ENCODE measurements at regions not wholly inside any gene's neighbourhood (a gene's known extent, or its start where the extent isn't known, plus 50 kb on each side); places are given as distances from the start of the nearest gene placed in this dataset.

DNA sequence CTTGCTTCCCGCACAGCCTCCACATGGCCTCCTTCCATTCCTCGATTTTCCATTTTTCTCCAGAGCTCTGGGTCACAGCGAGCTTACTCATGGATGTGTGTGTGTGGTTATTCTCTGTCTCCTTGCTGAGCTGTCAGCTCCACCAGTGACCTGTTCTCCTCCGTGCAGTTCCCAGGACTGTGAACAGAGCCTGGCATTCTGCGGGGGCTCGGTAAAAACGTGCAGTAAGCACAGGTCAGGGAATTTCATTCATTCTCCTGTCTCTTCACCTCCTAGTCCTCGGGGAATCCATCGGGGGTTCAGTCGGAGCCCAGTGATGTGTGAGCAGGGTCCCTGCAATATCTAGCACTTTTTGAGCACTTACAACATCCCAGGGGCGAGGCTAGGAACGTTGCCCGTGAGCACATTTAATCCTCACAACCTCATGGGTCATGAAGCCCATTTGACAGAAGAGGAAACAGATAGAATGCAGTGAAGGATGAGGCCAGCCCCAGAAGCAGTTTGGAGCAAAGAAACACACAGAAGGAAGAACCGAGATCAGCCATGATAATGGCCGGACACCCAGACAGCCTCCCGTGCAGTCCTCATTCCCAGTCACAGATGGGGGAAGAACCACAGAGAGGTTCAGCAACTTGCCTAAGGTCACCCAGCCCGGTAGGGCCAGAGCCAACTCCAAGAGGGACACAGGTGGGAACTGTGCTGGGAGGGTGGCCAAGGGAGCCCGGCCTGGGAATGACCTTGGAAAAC is 183.2 kb upstream of the GSE1 start:
- no peak for DNase-seq

DNA sequence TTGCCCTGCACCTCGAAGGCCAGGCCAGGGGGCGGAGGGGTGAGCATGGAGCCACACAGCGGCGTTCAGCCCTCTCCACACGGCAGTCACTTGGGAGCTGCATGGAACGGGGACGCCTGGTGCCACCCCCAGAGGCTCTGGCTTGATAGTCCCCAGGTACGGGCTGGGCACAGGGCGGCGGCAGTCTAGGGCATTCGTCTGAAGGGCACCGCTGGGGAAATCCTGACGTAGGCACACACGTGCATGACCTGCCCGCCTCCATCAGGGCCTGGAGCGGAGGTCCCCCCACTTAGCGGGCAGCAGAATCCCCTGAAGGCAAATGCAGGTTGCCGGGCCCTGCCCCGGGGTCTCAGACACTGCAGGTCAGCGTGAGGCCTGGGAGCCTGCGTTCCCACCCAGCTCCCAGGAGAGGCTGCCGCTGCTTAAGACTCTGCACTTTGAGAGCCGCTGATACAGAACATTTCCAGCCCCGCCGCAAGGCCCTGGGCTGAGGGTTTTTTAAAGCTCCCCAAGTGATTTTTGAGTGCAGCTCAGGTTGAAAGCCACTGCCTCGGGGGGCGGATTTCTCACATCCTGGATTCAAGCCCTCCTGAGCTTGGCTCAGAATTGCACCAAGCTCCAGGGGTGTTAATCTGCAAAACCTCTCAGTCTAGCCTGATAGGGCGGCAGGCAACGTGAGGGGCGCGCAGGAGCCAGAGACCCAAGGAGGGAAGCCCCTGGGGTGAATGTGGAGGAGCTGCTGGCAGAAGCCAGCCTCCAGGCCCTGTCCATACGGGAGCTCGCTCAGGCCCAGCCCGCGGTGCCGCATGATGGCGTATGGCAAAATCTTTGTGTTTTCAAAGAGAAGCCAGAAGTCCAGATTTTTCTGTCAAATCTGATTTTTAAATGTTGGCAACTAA is 182.3 kb upstream of the GSE1 start:
- no peak for DNase-seq

DNA sequence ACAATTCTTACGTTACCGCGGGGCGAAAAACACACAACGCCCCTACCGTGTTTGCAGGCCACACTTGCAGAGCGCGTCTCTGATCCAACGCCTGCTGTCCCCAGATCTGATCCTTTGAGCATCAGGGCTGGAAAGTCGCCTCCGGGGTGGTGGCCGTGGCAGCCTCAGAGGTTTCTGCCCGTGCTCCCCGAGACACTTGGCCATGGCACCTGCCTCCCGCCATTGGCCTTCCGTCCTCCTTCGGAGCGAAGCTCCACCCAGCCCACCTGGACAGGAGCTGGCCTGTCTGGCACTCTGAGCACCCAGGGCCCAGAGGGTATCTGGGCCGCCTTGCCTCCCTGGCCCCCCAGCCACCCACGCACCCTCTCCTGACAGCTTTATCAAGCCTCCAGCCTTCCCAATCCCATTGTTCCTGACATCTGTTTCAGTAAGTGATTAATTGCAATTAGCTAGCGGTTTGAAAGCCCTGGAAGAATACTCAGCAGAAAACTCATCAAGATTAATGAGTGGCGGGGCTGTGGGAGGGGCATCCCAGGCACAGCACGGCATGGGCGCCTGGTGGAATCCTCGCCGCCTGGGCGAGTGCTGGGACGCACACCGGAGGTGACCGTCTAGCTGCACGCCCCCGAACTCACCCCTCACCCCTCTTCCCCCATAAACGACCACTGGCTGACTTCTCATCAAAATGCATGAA is 181.5 kb upstream of the GSE1 start:
- DNase-seq, result peak; percentile 41

DNA sequence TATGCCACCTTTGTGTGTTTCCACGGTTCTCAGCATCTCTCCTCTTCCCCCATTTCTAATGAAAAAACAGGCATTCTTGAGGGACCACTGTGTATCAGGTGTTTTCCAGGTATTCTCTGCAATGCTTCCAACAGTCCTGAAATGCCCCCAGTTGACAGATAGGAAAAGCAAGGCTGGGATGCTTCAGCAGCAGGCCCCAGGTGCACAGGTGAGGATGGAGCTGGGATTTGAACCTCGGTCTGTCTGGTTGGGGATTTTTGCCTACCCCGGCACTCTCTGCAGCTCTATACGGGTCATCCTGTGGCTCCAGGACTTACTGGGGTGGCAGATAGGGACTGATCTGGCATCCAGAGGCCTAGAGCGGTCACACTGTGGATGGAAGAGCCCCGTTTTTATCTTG is 180.5 kb upstream of the GSE1 start:
- DNase-seq, result no peak

DNA sequence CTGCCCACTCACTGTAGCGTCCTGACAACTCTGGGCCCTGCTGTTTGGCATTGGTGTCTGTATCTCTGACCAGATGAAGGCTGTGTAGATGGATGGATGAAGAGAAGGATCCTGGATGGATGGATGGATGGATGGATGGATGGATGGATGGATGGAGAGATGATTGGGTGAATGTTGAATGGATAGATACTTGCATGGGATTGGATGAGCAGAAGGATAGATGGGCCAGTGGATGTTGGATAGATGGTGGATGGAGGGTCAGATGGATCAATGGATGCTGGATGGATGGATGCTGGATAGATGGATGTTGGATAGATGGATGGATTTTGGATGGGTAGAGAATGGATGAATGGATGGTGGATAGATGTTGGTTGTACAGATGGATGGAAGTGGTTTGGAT is 179.6 kb upstream of the GSE1 start:
- no peak for DNase-seq

DNA sequence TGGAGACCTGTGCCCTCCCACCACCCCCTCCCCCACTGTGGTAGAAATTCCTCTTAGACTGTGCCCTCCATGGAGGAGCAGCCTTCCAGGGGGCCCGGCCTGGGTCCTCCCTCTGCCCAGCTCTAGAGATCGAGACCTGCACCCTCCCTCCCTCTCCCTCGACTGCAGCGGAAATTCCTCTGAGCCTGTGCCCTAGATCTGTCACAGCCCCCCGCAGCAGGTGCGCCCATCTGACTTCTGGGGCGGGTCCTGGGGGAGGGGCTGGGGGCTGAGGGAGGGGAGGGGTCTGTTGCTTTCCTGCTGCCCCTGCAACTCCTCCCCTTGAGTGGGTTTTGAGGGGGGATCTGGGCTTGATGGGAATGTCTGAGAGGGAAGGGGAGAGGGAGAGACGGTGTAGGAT is 177.8 kb upstream of the GSE1 start:
- no peak for DNase-seq

DNA sequence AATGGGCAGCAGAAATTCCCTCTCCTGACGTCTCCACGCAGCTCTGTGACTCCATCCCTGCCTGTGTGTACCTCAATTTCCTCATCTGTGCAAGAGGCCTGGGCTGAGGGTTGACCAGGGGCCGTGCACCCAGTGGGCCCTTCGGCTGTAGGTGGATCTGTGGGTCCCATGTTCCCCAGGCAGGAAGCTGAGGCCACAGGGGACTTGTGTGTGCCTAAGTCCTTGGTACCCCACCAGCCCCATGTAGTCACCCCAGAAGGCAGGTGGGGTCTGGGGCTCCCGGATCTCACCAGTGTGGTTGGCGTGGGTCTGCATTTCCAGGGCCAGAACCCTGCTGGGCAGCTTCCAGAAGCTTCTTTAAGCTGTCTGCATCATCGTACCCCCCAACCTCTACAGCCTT is 177.4 kb upstream of the GSE1 start:
- DNase-seq, result no peak

DNA sequence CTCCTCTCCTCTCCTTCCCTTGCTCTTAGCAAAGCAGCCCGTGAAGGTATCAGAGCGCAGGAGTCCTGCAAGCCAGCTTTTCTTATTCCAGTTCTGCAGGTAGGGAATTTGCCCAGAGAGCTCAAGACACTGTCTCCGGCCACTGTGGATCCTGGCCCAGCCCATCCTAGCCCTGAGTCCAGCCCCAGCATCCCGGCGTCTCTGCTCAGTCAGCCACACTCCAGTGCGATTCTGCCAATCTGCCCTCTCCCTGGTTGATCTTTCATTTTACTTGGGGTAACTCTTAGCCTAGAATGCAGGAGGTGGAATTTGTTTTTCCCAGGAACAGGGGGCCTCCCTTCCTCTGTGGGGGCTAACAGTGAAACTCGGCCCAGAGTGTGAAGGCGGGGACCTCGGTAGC is 176.9 kb upstream of the GSE1 start:
- no peak for DNase-seq

DNA sequence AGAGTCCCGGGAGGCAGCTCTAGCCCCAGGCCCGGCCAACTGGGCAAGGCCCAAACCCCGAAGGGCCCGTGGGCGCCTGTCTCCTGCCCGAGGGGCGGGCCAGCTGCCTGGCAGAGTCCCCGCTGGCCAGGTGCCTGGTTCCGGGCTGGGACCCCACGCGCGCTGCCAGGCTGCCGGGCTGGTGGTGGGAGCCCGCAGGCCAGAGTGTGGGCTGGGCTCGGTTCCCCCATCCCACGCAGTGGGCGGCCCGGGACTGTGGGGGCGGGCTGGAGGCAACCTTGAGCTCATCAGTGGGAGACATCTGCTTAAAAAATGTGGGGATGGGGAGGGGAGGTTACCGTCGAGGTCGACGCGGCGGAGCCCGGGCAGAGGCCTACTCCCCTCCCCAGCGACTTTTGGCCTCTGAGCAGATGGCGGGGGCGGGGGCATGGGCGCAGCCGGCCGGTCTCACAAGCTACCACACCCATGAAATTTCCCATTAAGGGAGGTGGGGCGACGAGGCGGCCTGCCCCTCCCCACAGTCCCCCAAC is 176.4 kb upstream of the GSE1 start:
- DNase-seq, result peak; percentile 89

DNA sequence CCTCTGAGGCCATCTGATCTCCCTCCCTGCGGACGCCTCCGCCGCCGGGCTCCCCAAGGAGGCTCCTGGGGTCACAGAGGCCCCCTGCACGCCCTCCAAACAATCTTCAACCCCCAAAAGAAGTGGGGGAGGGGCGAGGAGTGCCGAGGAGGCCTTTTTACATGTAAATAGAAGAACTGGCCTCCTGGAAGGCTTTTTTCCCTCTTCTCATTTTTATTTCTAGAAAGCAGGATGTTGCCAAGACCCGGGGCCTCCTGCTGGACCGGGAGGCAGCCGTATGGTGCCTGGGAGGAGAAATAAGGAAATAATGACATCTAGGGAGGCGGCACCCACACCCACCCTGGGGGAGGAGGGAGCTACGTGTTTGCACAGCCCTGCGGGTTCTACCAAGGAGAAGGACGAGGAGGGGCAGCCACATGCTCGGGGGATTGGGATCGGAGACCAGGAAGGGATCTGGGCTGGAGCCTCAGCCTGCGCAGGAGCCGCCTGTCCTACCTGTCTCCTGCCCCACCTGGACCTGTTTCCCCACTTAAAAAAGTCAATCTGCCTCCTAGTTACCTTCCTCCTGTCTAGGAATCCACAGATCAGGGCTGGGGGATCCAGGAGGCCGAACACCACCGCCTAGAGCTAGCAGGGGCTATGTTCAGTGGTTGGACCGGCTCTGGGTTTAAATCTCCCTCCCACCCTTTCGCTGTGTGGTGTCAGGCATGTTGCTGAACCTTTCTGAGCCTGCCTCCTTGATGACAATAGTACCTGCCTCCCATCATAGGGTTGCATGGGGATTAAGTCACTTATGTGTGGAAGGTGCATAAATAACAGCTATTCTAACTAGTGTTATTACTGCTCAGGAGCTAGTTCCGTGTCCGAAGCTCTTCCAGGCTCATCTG is 175.7 kb upstream of the GSE1 start:
- DNase-seq, result peak; percentile 85

DNA sequence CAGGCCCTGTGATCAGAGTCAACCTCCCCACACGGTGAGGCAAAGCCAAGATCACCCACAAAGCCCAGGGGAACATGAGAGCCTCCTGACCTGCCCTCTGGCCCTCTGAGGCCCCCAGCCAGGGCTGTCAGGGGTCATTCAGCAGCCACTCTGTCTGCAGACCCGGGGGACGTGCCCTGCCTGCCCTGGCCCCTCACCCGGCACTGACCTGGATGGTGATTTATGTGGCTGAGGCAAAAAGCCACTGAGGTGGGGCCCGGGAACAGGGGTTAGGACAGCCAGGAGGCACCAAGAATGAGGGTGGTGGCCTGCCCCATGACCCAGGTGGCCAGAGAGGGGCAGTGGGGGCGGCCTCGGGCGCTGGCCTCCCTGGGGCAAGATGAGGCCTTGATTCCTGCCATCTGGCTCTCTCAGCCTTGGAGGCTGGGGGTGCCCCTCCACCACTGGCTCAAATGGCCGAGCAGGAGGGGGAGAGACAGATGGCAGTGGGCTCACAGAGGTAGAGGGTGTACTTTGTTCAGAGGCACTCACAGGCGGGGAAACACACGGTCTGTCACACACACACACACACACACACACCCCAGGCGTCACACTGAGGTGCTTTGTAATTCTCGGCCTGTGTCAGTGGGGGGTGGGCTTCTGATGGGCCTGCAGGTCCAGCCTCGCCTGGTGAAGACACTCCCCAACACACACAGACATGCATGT is 174.0 kb upstream of the GSE1 start:
- DNase-seq, result peak; percentile 62

DNA sequence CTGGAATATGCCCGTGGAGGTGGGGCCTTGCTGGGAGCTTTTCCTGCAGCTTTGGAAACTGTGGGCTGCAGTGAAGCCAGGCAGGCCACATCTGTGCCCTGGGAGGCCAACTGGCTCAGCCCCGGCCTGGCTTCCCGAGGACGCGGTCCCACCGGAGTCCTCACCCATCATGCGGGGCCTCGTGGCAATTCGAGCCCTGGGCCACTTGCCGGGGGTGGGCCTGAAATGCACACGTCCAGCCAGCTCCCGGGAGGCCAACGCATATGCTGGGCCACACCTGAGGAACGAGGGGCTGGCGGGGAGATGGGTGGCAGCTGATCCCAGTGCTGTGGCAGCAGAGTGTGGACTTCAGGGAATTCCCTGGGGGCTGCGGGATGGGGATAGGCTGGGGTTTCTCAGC is 172.4 kb upstream of the GSE1 start:
- DNase-seq, result no peak

DNA sequence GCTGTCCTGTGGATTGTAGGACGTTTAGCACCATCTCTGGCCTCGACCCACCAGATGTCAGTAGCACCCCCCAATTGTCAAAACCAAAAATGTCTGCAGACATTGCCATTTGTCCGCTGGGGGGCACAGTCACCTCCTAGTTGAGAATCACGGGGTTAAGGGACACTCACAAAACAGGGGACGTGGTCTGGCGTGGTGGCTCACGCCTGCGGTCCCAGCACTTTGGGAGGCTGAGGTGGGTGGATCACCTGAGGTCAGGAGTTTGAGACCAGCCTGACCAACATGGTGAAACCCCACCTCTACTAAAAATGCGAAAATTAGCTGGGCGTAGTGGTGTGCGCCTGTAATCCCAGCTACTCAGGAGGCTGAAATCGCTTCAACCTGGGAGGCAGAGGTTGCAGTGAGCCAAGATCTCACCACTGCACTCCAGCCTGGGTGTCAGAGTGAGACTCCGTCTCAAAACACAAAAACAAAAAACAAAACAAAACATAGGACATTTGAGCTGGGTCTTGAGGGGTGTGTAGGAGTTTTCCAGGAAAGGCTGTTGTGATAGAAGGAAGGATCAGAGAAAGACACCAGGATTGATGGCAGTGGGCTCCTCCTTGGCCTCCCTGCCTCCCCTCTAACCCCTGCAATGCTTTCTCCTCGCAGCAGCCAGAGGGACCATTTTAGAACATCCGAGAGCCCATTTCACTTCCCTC is 171.8 kb upstream of the GSE1 start:
- DNase-seq, result no peak

DNA sequence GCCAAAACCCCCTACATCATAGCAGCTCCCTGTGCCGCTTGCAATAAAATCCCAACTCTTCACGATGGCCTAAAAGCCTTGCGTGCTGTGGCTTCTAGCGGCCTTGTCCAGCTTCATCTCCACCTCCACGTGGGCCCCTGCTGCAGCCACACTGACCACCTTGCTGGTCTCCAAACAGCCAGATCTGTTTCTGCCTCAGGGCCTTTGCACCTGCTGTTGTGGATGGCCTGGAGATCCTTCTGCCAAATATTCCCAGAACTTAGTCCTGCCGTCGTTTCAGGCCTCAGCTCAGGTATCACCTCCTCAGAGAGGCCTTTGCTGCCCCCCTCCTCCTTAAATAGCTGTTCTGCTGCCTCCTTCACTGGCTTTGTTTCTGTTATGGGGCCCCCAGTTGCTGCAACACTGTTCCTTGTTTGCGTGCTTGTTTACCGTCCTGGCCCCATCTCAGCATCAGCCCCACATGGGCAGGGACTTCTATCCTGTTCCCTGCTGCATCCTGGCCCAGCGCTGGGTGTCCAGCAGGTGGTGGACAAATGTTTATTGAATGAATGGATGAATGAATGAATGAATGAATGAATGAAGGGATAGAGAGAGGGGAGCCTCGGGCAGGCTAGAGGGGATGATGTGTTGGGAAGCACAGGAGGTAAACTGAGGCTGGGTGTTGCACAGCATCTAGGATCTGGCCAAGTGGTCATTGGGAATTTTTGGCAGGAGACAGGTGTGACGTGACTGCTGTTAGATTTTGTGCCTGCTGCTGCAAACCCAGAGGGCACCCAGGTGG is 171.0 kb upstream of the GSE1 start:
- DNase-seq, result no peak

DNA sequence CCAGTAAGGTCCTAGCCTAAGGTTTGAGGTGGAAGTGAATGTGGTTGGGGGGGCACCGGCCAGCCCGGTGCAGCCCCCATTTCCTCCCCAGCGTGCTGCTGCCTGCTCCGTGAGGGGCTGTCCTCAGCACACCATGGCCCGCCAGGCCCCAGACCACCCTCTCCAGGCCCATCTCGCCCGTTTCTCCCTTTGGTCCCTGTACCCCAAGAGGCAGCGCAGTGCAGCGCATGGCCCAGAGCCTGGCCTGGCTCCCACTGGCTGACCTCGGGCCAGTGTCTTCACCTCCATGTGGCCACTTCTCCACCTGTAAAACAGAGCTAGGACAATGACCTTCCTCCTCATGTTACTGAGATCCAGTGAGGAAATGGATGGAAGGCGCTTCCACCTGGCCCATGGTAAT is 170.0 kb upstream of the GSE1 start:
- no peak for DNase-seq

DNA sequence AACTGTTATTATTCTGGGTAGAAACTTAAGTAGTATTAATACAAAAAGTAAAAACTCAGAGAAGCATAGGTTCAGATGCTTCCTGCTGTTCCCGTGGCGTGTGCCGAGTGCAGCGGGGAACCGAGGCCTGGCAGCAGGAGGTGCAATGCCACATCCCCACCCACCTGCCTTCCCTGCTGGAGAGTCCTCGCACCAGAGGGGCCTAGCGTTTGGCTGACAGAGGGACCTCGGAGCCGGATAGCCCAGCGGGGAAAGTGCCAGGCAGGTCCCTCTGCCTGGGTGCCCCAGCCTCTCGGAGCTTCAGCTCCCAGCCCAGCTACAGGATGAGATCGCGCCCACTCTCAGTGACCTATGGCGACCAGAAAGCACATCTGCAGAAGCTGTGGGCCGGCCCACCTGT is 169.6 kb upstream of the GSE1 start:
- DNase-seq, result no peak

DNA sequence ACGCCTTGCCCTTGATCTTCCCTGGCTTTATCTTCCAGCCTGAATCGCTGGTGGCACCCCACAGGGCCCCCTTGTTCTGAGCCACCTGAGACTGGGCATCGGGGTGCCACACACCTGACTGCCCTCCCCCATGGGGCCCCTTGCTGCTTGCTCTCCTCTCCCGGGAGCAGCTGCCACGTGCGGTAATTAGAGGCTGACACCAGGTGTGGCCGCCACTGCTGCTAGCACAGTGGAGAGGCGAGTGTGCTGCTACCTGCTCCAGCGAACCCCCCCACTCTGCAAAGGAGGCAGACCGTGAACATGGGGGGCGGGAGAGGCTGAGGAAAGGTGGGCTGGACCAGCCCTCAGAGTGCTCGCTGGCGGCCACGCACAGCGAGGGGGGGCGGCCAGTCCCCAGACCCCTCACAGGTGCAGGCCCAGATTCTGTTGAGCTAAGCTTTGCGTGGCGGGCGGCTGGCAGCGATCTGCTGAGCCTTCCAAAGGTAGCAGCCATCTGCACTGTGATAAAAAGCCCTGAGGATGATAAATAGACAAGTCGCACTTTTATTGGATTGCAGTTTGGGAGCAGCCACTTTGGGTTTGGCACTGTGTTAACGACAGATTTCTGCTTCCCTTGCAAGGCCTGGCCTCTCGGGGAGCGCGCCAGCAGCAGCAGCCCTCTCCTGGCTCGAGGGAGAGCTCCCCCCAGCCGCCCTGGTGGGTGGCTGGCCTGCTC is 167.9 kb upstream of the GSE1 start:
- DNase-seq, result peak; percentile 98

DNA sequence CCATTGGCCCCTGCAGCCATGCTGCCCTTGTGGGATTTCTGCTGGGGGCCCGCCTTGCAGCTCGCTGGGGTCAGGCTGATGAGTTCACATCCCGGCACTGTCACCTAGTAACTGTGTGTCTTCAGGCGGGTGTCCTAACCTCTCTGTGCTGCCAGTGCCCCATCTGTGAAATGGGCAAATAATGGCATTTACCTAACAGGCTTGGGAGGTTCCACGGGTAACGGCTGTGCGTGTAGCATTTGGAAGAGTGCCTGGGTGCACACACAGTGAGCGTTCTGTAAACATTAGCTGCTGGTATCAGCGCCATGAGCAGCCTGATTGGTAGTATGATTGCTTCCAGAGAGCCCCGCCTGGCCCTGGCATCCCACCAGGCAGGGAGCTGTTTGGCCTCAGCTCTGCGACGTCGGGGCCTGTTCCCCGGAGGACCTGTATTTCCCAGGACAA is 167.3 kb upstream of the GSE1 start:
- peak; percentile 97 for DNase-seq

DNA sequence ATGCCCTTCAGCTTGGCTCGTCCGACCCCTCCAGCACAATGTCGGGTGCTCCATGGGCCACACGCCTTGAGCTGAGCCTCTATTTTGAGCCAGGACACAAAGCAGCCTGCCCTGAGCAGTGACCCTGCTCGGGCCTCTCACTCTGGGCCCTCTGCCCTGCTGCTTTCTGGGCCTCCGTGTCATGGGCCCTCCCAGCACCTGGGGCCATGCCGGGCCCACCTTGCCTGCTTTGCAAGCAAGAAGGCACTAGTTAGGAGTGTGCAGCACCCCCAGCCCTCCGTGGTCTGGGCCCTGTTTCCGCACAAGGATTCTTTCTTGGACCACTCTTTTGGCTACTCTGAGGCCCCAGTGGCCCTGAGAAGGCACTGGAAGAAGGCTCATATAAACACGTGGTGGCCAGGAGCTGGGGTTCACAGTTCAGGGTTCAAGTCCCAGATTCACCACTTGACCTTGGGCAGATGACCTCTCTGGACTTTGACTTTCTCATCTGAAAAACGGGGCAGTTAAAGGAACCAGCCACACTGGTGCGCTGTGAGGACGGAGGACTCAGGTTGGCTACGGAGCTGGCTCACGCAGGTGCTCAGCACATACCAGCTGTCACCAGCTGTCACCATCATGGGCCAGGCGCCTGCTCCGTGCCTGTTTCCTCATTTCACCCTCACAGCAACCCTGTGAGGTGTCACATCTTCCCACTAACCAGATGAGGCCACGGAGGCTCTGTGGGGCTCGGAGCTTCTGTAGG is 166.0 kb upstream of the GSE1 start:
- DNase-seq, result peak; percentile 89

All from NCI-H1694 treated with DMSO at 0.1 percent for 48 hours (cell line).